COLO829 (cell line): ENCODE measurements at regions not wholly inside any gene's neighbourhood (a gene's known extent, or its start where the extent isn't known, plus 50 kb on each side); places are given as distances from the start of the nearest gene placed in this dataset.

Experiments used
- DNase-seq: peaks from one replicate; pipeline ENCODE4 v3.0.0; 2012; ENCODE audit warnings: low spot score

- DNase-seq = no peak
Measured at GRCh38 chr7:41294556-41295454, 408.1 kb downstream of the INHBA start.

GRCh38 chr7:41292487-41292886 lies 410.4 kb downstream of the INHBA start:
- peak; percentile 20 for DNase-seq

- no peak for DNase-seq
Measured at GRCh38 chr7:41287559-41288335, 415.1 kb downstream of the INHBA start.

- peak; percentile 21 for DNase-seq
Measured at GRCh38 chr7:41280491-41280890, 422.4 kb downstream of the INHBA start.

- DNase-seq = no peak
Measured at GRCh38 chr7:41277561-41277960, 425.3 kb downstream of the INHBA start.

GRCh38 chr7:41275255-41275654 lies 427.6 kb downstream of the INHBA start:
- DNase-seq = no peak

GRCh38 chr7:41274179-41274578 lies 428.7 kb downstream of the INHBA start:
- DNase-seq = no peak

- no peak for DNase-seq
Measured at GRCh38 chr7:41272664-41273063, 430.2 kb downstream of the INHBA start.

GRCh38 chr7:41268878-41269277 lies 434.0 kb downstream of the INHBA start:
- DNase-seq = no peak

GRCh38 chr7:41261080-41261479 lies 441.8 kb downstream of the INHBA start:
- no peak for DNase-seq

- DNase-seq = no peak
Measured at GRCh38 chr7:41257660-41258059, 445.2 kb downstream of the INHBA start.

- no peak for DNase-seq
Measured at GRCh38 chr7:41256186-41256945, 446.5 kb downstream of the INHBA start.

- no peak for DNase-seq
Measured at GRCh38 chr7:41255716-41256115, 447.2 kb downstream of the INHBA start.

GRCh38 chr7:41255113-41255512 lies 447.8 kb downstream of the INHBA start:
- DNase-seq = no peak

GRCh38 chr7:41252957-41253356 lies 449.9 kb downstream of the INHBA start:
- DNase-seq = no peak

GRCh38 chr7:41252551-41252950 lies 450.3 kb downstream of the INHBA start:
- DNase-seq = no peak

- peak; percentile 91 for DNase-seq
Measured at GRCh38 chr7:41247143-41247865, 455.6 kb downstream of the INHBA start.

- no peak for DNase-seq
Measured at GRCh38 chr7:41245916-41246315, 457.0 kb downstream of the INHBA start.

- DNase-seq = no peak
Measured at GRCh38 chr7:41244246-41244645, 458.6 kb downstream of the INHBA start.

GRCh38 chr7:41241641-41242040 lies 461.2 kb downstream of the INHBA start:
- no peak for DNase-seq

- DNase-seq = no peak
Measured at GRCh38 chr7:41239596-41239995, 463.3 kb downstream of the INHBA start.

GRCh38 chr7:41238851-41239331 lies 464.0 kb downstream of the INHBA start:
- DNase-seq = peak; percentile 25
